GM19452 (cell line): ENCODE measurements at regions not wholly inside any gene's neighbourhood (a gene's known extent, or its start where the extent isn't known, plus 50 kb on each side); places are given as distances from the start of the nearest gene placed in this dataset.
"Not testable (repeated sequence)": the region's sequence is repeated elsewhere in the genome, so short reads cannot be mapped to it uniquely, and the experiment has no call there.

Source experiments
- ATAC-seq: cut with Tn5 transposase; IDR thresholded peaks from one replicate; pipeline ENCODE4 v1.9.1; 2021; ENCODE audit not compliant: unreplicated experiment

DNA sequence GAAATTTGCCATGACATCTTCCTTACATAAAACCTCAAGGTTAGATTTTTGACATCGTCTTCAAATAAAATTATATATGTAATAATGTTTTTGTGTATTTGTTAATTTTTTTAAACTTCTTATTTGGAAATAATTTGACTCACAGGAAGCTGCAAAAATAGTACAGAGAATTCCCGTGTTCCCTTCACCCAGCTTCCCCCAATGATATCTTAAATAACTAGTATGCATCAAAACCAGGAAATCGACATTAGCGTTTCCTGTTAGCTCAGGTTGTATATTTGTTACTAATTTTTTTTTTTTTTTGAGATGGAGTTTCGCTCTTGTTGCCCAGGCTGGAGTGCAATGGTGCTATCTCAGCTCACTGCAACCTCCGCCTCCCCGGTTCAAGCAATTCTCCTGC lies 86.3 kb upstream of the SPRY4 start:
- no peak for ATAC-seq

DNA sequence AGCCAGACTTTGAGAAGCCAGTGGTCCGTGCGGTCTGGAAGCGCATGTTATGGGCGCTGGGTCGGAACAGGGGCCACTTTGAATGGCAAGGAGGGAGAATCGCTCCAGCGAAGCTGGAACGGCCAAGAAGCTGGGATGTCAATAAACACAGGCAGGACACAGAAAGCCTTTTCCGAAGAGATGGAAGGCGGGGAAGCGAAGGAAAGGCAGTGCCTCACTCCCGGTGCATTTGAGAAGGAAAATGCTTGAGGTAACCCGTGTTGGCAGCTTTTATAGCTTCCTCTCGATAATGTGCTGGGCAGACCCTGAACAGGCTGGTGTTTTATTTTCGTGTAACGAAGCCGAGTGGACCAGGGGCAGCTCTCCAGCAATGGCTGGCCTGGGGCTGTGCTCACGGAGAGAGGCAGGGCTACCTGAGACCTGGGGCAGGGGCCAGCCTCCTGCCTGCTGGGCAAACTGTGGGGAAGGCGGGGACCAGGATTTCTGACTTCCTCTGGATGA lies 84.2 kb upstream of the SPRY4 start:
- ATAC-seq: no peak

DNA sequence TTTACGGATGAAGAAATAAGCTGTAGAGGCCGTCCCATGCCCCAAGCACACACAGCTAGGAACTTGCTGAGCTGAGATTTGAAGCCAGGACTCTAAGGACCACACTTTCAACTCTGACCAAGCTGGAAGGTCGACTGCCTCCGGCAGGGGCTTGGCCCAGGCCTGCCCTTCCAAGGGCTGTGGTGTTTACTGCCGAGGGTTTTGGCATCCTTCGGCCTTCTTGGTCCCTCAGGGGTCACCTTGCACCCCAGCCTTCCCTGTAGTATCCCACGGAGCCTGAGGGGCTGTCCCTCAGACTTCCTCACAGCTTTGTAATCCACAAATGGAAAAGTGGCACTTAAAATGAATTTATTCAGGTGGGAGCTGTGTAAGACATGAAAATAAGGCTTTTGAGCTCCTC lies 83.7 kb upstream of the SPRY4 start:
- ATAC-seq: no peak

DNA sequence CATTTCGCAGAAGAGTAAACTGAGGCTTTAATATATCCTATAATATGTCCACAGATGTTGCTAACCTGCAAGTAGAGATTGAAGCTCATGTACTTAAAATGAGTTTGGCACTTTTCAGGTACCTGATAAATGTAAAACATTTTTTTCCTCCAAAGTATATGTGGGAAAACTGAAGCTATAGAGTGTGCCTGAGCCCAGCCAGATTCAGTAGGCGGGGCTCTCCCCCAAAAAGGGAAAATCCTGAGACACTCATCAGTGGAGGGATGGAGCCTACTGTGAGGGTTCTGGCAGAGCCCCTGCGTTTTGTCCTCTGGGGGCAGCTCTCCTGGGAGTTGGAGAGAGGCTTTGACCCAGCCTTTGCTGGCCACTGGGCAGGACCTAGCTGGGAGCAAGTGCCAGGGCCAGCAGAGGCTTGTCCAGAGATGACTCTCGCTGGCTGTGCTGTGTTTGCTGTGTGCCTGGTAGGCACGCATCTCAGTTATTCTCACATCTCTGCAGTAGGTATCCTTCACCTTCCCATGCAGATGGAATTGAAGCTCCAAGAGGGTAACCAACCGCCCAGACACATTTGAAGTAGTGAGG lies 81.1 kb upstream of the SPRY4 start:
- no peak for ATAC-seq

DNA sequence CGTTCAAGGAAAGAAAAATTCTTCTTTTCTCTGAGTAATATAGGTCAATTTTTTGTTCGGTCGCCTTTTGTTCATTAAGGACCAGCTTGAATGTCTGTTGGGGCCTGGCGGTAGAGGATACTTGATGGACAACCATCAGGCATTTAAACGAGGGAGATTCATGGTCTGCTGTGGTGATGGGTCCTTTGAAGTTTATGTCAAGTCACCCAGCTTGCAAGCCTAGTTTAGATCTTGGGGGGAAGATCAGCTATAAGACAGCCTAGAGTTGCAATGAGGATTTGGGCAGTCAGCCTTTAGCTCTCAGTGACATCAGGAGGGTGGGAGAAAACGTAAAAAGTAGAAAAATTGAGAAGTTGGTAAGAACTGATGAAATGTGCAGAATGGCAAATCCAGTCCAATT lies 80.2 kb upstream of the SPRY4 start:
- no peak for ATAC-seq

DNA sequence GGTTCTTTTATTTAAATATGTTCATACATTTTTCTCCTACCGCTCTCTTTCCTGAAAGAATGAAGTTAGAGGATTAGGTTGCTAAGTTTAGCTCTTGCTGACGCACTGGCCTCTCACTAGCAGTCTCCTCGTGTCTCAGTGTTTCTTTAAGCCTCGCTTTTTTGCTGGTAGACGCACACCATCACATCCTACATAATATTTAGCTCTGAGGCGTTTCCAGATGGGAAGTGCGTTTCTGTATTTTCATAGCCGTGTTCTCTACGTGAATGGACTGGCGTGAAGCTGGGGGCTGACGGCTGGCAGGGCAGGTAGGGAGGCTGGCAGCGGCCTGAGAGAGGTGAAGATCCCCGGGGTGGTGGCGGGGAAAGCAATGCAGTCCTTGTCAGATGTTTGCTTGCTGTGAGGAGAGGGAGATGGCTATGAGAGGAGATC lies 79.2 kb upstream of the SPRY4 start:
- ATAC-seq: no peak

DNA sequence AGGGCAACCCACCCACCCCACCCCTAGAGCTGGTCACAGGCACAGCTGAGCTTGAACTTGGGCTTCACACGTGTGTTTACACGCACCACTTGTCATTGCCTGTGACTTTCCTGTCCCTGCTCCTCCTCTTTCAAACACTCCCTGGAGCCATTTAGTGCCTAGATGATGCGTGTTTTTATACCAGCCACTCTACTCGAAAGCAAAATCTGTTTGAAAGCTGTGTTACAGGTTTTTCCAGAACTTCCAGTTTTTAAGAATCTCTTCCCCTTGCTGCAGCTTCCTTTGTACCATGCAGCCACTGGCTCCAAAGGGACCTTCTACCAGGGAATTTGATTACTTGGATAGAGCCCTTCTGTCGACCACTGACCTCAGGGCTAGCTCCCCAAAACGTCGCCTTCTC lies 78.8 kb upstream of the SPRY4 start:
- no peak for ATAC-seq

DNA sequence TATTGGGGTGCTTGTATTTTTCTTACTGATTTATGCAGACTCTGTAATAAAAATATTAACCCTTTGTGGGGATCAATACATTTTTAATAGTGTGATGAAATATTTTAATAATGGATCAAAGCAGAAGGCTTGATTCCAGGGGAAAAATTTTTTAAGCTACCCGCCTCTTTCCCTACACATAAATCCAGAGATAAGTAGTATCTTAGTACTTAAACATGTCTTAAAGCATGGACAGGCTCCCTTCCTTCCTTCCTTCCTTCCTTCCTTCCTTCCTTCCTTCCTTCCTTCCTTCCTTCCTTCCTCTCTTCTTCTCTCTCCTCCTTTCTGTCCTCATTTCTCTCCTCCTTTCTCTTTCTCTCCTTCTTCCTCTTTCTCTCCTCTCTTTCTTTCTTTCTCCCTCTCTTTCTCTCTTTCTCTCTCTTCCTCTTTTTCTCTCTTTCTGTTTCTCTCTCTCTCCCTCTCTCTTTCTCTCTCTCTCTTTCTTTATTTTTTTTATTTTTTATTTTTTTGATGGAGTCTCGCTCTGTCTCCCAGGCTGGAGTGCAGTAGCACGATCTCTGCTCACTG lies 78.0 kb upstream of the SPRY4 start:
- ATAC-seq: no peak

DNA sequence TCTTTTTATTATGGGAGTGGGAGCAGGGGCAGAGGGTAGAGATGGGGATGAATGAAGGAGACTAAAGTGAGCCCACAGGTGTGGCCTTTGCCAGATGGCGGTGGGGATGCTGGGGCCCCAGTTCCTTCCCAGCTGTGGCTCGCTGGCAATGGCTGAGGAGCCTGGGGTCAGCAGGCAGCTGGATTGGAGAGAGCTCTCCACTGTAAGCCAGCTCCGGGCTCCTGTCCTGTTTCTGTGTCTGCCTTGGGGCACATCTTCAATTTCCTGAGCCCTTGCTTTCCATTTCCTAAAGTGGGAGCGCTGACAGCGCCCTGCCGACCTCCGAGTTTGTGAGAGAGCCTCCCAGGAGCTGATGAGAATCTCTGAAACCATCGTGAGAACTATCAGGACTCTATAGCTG lies 75.6 kb upstream of the SPRY4 start:
- ATAC-seq: no peak

DNA sequence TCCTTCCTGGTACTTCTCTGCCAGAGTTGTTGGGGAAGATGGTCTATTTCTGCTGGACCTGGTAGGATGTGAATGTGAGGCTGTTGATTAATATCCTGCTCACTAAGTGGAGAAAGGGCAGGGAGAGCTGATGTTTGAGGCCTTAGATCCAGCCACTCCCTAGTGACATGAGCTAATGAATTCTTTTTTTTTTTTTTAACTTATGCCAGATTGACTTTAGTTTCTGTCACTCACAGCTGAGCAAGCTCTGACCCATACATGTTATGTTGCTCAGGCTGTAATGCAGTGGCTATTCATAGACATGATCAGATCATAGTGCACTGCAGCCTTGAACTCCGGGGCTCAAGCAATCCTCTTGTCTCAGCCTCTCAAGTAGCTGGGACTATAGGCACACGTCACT lies 75.1 kb upstream of the SPRY4 start:
- ATAC-seq: no peak

DNA sequence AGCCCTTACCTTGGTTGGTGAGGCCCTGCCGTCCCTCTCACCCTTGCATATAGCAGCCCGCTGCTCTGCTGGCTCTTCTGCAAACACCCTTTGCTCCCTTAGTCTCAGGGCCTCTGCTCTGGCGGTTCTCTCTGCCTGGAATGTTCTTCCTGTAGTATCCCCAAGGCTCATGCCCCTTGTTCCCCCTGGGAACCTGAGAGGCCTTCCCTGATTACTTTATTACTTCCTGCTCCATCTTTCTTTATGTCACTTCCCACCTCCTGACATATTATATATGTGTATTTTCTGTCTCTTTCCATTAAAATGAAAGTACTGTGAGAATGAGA lies 73.9 kb upstream of the SPRY4 start:
- ATAC-seq: no peak

DNA sequence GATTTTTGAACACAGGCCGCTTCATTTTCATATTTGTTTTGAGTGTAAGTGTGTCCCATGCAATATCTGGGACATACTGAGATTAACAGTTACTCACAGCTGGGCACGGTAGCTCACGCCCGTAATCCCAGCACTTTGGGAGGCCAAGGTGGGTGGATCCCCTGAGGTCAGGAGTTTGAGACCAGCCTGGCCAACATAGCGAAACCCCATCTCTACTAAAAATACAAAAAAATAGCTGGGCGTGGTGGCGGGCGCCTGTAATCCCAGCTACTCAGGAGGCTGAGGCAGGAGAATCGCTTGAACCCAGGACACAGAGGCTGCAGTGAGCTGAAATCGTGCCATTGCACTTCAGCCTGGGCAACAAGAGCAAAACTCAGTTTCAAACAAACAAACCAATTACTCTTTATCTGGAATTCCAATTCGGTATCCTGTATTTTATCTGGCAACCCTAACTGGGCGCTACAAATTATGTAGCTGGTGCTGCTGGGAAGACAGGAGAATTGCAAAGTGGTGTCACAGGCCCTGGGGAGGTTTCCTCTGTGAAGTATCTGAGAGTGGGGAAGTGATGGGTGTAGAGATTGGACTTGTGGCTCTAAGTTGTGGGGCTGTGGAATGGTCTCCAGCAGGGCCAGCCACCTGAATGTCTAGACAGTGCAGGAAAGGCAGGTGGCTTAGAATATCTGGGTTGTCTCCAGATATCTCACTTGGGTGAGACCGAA lies 73.3 kb upstream of the SPRY4 start:
- not testable (repeated sequence) for ATAC-seq

DNA sequence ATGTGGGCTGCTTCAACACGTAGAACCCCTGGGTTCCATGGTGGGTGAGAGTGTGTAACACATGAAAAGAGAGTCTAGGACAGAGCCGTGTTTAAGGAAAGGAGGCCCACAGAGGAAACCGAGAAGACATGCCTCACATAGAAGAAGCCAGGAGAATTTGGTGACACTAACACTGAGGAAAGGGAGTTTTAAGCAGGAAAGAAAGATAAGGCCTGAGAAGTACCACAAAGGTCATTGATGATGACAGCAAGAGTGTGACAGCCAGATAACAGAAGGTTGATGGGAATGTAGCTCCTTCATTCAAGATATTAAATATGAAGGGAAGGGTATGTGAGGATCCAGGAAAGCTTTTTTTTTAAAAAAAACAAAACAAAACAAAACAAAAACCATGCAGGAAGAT lies 72.4 kb upstream of the SPRY4 start:
- ATAC-seq: no peak

DNA sequence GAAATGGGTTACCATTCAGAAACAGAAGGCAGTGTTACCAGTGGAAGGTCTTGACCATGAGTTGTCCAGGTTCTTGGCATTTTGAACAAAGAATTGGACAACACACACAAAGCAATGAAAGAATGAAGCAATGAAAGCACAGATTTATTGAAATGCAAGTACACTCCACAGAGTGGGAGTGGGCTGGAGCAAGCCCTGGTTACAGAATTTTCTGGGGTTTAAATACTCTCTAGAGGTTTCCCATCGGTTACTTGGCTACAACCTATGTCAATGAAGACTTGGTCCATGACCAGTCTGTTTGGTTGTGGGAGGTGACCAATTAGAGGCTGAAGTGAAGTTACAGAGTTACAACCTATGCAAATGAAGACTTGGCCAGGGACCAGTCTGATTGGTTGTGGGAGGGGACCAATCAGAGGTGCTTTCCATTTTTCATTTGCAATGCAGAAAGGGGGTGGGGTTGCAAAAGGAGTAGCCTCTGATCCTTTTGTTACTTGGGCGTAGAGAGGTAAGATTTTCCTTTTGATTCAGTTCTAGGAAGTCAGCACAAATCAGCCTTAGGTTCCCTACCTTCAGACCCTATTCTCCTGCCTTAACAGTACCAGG lies 71.7 kb upstream of the SPRY4 start:
- no peak for ATAC-seq

DNA sequence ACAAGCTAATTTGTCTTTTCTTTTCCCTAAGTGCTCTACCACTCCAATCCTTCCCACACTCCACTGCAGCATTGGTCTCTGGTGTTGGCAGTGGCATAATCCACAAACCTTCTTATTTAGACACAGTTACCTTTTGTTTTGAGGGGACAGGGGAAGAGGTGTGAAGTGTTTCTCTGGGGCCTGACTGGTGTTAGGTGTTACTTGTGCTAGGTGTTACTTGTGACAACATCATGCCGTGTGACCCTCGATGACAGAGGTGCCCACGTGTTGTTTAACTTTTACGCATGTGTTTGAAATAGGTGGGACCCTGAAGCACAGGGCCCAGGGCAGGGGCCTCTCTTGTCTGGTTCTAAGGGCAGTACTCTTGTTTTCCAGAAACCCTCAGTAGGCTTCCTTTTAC lies 70.5 kb upstream of the SPRY4 start:
- ATAC-seq: no peak

DNA sequence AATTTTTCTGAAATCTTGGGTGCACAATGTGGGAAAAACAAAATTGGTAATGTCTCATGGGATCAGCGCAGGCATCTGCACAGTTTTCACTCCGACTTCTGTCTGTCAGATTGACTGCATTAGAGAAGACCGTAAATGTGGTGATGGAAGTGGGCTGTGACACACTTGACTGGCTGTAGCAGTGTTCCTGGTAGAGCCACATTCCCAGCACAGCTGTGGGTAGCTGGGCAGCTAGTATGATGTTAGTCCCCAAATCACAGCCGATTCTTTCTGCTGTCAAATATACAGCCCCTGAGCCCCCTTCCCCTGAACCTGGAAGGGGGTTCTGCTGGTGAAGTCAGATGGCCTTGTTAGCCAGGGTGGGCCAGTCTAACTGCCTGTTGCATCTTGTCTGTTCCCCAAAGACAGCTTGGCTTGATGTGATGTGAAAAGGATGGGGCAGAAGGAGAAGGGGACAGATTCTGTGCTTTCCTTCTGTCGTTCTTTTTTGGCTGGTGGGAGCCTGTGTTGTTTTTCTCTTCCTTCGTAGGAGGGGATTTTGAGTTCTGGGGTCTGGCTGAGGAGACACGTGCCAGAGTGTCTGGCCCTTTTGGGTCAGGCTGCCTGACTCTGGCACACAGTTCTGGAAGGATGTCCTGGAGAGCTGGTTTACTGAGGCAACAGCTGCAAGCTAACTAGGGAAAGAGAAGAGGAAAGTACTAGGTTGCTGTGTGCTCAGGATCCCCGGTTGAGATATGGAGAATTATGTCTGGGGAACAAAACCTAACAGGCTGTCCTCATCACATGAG lies 66.4 kb upstream of the SPRY4 start:
- no peak for ATAC-seq

DNA sequence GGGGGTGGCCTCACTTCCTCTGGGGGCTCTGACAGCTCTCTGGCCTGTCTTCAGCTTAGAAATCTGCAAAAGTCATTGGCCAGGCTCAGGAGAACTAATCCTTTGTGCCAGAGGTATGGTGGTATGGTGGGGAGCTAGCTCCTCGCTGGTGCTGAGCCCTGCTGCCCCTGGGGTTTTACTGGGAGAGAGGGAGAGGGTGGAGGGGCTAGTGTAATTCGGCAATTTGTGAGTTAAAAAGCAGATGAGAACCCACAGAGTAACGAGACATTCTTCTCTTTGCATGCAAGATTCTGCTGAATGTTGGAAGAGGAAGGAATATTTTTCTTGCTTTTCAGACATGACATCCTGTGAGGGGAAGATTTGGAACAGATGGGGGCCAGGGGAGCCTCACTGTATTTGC lies 65.5 kb upstream of the SPRY4 start:
- no peak for ATAC-seq

DNA sequence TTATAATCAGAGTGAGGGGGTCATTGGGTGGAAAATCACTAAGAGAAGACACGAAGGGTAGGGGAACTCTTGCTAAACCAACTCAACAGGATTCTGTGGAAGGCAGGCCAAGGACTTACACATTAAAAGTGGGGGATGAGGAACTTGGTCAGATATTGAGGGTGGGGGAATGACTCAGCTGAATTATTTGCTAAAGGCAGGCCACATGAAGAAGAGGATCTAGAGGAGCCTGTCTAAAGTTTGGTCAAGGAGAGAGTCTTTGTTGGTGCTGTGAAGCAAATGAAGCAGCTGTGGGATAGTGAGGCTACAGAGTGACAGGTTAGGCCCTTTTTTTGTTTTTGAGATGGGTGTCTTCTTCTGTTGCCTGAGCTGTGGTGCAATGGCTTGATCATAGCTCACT lies 63.9 kb upstream of the SPRY4 start:
- ATAC-seq: no peak

DNA sequence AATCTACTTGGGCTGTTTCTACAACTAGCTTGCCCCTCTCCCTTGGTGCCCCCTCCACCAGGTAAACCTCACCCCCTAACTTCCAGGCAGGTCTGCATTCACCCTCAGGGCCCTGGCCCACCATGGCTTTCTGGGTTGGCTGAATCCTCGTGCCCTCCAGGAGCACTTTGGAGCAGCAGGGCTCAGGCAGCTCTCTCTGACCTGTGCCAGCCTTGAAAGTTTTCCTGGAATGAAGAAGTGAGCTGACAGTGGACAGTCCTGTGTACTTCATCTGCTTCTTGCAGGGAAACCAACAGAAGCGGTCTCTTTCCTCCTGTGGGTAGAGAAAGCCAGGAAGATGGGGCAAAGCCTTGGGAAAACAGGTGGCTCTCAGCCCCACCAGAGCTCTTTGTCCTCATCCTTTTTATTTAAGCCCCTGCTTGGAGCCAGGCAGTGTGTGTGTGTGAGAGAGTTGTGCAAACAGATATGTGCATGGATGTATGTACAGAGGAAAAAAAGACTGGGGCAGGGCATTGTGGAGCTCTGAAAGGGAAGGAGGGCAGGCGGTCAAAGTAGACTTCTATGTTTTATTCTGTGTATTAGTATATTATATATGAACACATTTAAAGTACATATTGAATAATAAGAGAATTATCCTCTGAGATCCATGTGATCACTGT lies 62.3 kb upstream of the SPRY4 start:
- no peak for ATAC-seq

DNA sequence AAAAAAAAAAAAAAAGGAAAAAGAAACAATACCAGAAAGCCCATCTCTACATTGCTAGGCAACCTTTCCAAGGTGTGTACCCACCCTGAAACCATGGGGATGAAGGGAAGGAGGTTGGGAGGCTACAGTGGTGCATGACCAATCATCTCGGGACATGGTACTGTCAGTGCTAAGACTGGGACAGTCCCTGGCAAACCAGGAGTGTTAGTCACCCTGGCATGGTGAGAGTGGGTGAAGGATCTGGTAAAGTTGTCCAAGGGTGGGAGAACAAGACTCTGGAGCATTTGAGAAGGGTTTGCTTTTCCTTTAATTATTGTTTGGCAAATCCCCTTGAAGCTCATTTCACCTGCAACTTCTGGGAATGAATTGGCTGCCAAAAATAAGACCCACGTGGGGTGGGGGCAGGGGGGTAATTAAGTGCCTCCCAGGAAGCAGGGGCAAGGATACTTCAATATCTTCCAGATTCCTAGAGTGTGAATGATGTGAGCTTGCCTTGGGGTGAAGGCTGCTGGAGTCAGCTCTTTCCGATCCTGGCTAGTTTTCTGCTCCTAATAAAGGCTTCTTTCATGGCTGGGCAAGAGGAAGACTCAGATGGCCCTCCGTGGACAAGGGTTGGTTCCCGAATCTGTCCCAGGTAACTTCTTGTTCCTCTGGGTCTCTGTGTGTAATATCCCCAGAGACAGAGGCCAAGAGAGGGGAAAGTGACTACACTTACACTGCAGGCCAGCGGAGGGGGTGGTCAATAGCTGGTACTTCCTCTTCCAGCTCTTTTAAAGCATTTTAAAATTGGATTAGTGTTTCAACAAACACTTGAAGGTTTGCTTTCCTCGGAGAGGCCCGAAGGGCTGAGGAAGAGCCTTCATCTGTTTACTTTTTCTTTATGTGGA lies 61.6 kb upstream of the SPRY4 start:
- no peak for ATAC-seq
